HEK293T (cell line): ENCODE measurements at regions not wholly inside any gene's neighbourhood (a gene's known extent, or its start where the extent isn't known, plus 50 kb on each side); places are given as distances from the start of the nearest gene placed in this dataset.

Source experiments
- CTCF ChIA-PET: fragments of 350-600 bp; formaldehyde crosslinking; extraction: SDS; loops from one replicate; lab custom pipeline; 2021; ENCODE audit warnings: antibody characterized with exemption, inconsistent platforms; lab: Yijun Ruan, JAX
- POLR2A ChIA-PET: fragments of 350-600 bp; formaldehyde crosslinking; extraction: SDS; loops from one replicate; lab custom pipeline; 2020; ENCODE audit warnings: antibody characterized with exemption, inconsistent platforms; lab: Yijun Ruan, JAX
- DNase-seq: peaks from one replicate; pipeline ENCODE4 v3.0.0; 2012; ENCODE audit warnings: mixed read lengths; ENCODE audit errors: extremely low spot score
- ARNT ChIP-seq: fragments of 450-650 bp; IDR thresholded peaks from 2 replicates; pipeline ENCODE4 v1.6.1; 2017; ENCODE audit warnings: mild to moderate bottlenecking
- BHLHE40 ChIP-seq: fragments of 450-650 bp; IDR thresholded peaks from 2 replicates; pipeline ENCODE4 v1.6.1; 2016; ENCODE audit warnings: mild to moderate bottlenecking, moderate library complexity, borderline replicate concordance
- CTBP1 ChIP-seq: fragments of 450-650 bp; IDR thresholded peaks from 2 replicates; pipeline ENCODE4 v1.6.1; 2016; ENCODE audit warnings: borderline replicate concordance
- ELF4 ChIP-seq: fragments of 450-650 bp; IDR thresholded peaks from 2 replicates; pipeline ENCODE4 v1.6.1; 2017; ENCODE audit warnings: antibody characterized with exemption
- FOXA1 ChIP-seq: fragments of 450-650 bp; IDR thresholded peaks from 2 replicates; pipeline ENCODE4 v1.6.1; 2016; ENCODE audit warnings: mild to moderate bottlenecking
- FOXK2 ChIP-seq: fragments of 450-650 bp; IDR thresholded peaks from 2 replicates; pipeline ENCODE4 v1.6.1; 2016; ENCODE audit warnings: mild to moderate bottlenecking
- FOXM1 ChIP-seq: fragments of 450-650 bp; IDR thresholded peaks from 2 replicates; pipeline ENCODE4 v1.6.1; 2017; ENCODE audit warnings: mild to moderate bottlenecking, borderline replicate concordance
- HDGF ChIP-seq: fragments of 450-650 bp; IDR thresholded peaks from 2 replicates; pipeline ENCODE4 v1.6.1; 2017; ENCODE audit warnings: antibody characterized with exemption, borderline replicate concordance
- L3MBTL2 ChIP-seq: fragments of 450-650 bp; conservative IDR thresholded peaks from 2 replicates; pipeline ENCODE4 v1.6.1; 2016; ENCODE audit warnings: mild to moderate bottlenecking
- LEF1 ChIP-seq: fragments of 450-650 bp; IDR thresholded peaks from 2 replicates; pipeline ENCODE4 v1.6.1; 2017; ENCODE audit warnings: mild to moderate bottlenecking, borderline replicate concordance
- NFRKB ChIP-seq: fragments of 450-650 bp; IDR thresholded peaks from 2 replicates; pipeline ENCODE4 v1.6.1; 2016; ENCODE audit warnings: mild to moderate bottlenecking, moderate library complexity
- SP1 ChIP-seq: fragments of 450-650 bp; IDR thresholded peaks from 2 replicates; pipeline ENCODE4 v1.6.1; 2017
- SUZ12 ChIP-seq: fragments of 450-650 bp; IDR thresholded peaks from 2 replicates; pipeline ENCODE4 v1.6.1; 2016; ENCODE audit warnings: mild to moderate bottlenecking
- TARDBP ChIP-seq: fragments of 450-650 bp; IDR thresholded peaks from 2 replicates; pipeline ENCODE4 v1.6.1; 2016
- ZNF384 ChIP-seq: fragments of 450-650 bp; IDR thresholded peaks from 2 replicates; pipeline ENCODE4 v1.6.1; 2016
- TF ChIP-seq, protein P1 (sequence below): fragments of 450-650 bp; IDR thresholded peaks from 2 replicates; pipeline ENCODE4 v1.6.1; 2016

- no peak for TF ChIP-seq ARNT
- TF ChIP-seq CTBP1 = no peak
- no peak for TF ChIP-seq HDGF
- TF ChIP-seq FOXM1 = no peak
- TF ChIP-seq ZNF384 = no peak
- TF ChIP-seq FOXK2 = no peak
- no peak for TF ChIP-seq TARDBP
- no peak for TF ChIP-seq LEF1
- DNase-seq = no peak
- POLR2A ChIA-PET = no interaction called here
- CTCF ChIA-PET = no interaction called here
Measured at GRCh38 chr7:63038987-63039386, 959.7 kb upstream of the ZNF722 start.

DNA sequence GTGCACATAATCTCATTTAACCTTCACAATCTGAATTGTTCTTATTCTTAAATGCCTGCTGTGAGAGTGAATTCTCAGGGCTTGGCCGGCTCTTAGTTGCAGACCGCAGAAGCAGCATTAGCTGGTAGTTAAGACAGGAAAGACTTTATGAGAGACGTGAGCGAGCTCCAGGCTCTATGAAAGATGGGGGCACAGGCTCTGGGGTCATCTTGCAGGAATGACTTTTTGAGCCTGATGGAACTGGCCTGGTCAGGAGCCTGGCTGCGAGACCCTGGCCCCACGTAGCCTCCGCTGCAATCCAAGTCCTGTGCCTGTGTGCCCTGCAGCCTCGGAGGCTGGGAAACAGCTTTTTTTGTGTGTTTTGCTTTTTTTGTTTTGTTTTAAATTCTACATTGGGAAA, 958.8 kb upstream of the ZNF722 start:
- DNase-seq = no peak
- CTCF ChIA-PET = no interaction called here
- POLR2A ChIA-PET = no interaction called here
- TF ChIP-seq SUZ12 (no peak), FOXK2 (no peak)

GRCh38 chr7:63040336-63040735, 958.3 kb upstream of the ZNF722 start:
- ChIA-PET CTCF (no interaction called here), POLR2A (no interaction called here)
- TF ChIP-seq CTBP1 = no peak
- TF ChIP-seq ARNT = no peak
- TF ChIP-seq LEF1 = no peak
- TF ChIP-seq HDGF = no peak
- TF ChIP-seq FOXM1 = no peak
- no peak for TF ChIP-seq NFRKB
- TF ChIP-seq ELF4 = no peak
- no peak for TF ChIP-seq FOXK2
- TF ChIP-seq L3MBTL2 = no peak
- no peak for TF ChIP-seq ZNF384
- no peak for TF ChIP-seq SP1
- TF ChIP-seq, protein P1, sequence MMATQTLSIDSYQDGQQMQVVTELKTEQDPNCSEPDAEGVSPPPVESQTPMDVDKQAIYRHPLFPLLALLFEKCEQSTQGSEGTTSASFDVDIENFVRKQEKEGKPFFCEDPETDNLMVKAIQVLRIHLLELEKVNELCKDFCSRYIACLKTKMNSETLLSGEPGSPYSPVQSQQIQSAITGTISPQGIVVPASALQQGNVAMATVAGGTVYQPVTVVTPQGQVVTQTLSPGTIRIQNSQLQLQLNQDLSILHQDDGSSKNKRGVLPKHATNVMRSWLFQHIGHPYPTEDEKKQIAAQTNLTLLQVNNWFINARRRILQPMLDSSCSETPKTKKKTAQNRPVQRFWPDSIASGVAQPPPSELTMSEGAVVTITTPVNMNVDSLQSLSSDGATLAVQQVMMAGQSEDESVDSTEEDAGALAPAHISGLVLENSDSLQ = no peak
- no peak for TF ChIP-seq BHLHE40
- TF ChIP-seq FOXA1 = no peak
- TF ChIP-seq SUZ12 = no peak
- TF ChIP-seq TARDBP = no peak
- no peak for DNase-seq

GRCh38 chr7:63040966-63041610, 957.6 kb upstream of the ZNF722 start:
- ChIA-PET POLR2A (no interaction called here), CTCF (no interaction called here)
- no peak for TF ChIP-seq SUZ12
- no peak for TF ChIP-seq SP1
- no peak for TF ChIP-seq CTBP1
- no peak for DNase-seq

- ChIA-PET CTCF (no interaction called here), POLR2A (no interaction called here)
Measured at GRCh38 chr7:63041786-63042185, 956.9 kb upstream of the ZNF722 start.

GRCh38 chr7:63042730-63043511, 955.7 kb upstream of the ZNF722 start:
- TF ChIP-seq TARDBP (no peak), BHLHE40 (no peak), CTBP1 (no peak), L3MBTL2 (no peak), NFRKB (no peak), LEF1 (no peak), ZNF384 (no peak), SUZ12 (no peak), FOXK2 (no peak), FOXM1 (no peak), SP1 (no peak)
- TF ChIP-seq, protein P1 = no peak
- ChIA-PET POLR2A (no interaction called here), CTCF (no interaction called here)
- no peak for DNase-seq

More at GRCh38 chr7:63041786-63042185, 956.9 kb upstream of the ZNF722 start:
- no peak for DNase-seq
- no peak for TF ChIP-seq BHLHE40
- no peak for TF ChIP-seq FOXK2
- TF ChIP-seq TARDBP = no peak
- TF ChIP-seq L3MBTL2 = no peak
- no peak for TF ChIP-seq FOXM1
- TF ChIP-seq, protein P1 = no peak
- TF ChIP-seq ELF4 = no peak
- TF ChIP-seq ZNF384 = no peak
